SU-DHL-6 (cell line): ENCODE measurements at regions not wholly inside any gene's neighbourhood (a gene's known extent, or its start where the extent isn't known, plus 50 kb on each side); places are given as distances from the start of the nearest gene placed in this dataset.

ENCODE experiments used
- H2AFZ ChIP-seq: fragments of 200-600 bp; sonication (generic); 2 replicates; pipeline ENCODE4 v1.6.1; 2014; ENCODE audit warnings: low read depth, mild to moderate bottlenecking, moderate library complexity, mixed read lengths, antibody characterized with exemption, low read length; ENCODE audit not compliant: severe bottlenecking
- H3F3A ChIP-seq: fragments of 200-600 bp; shearing (Covaris generic); 2 replicates; pipeline ENCODE4 v1.6.0; 2016; ENCODE audit warnings: antibody characterized with exemption, mild to moderate bottlenecking; ENCODE audit not compliant: insufficient read depth
- H3K27ac ChIP-seq: fragments of 200-600 bp; sonication (generic); 2 replicates; pipeline ENCODE4 v1.5.1; 2016; ENCODE audit warnings: low read depth, mild to moderate bottlenecking, low read length, moderate library complexity, mixed read lengths
- H3K27me3 ChIP-seq: fragments of 200-600 bp; sonication (generic), shearing (Covaris generic); 2 replicates; pipeline ENCODE4 v1.6.0; 2014; ENCODE audit warnings: mild to moderate bottlenecking, low read length
- H3K36me3 ChIP-seq: fragments of 200-600 bp; sonication (generic); 2 replicates; pipeline ENCODE4 v1.6.1; 2014; ENCODE audit warnings: mild to moderate bottlenecking, low read length, mixed read lengths
- H3K4me2 ChIP-seq: fragments of 300-600, 200-600 bp; shearing (Covaris generic), sonication (generic); 2 replicates; pipeline ENCODE4 v1.6.0; 2014; ENCODE audit warnings: low read length, low read depth, mild to moderate bottlenecking; ENCODE audit not compliant: poor library complexity, severe bottlenecking
- H3K4me3 ChIP-seq: fragments of 200-600 bp; sonication (generic); 2 replicates; pipeline ENCODE4 v1.5.1; 2014; ENCODE audit warnings: antibody characterized with exemption, low read length, mild to moderate bottlenecking, mixed read lengths; ENCODE audit not compliant: insufficient read depth, poor library complexity, severe bottlenecking
- H3K79me2 ChIP-seq: fragments of 200-600 bp; sonication (generic); 2 replicates; pipeline ENCODE4 v1.6.1; 2014; ENCODE audit warnings: mild to moderate bottlenecking, low read length, moderate library complexity; ENCODE audit not compliant: insufficient read depth
- H3K9ac ChIP-seq: fragments of 200-600 bp; sonication (generic); 2 replicates; pipeline ENCODE4 v1.7.0; 2014; ENCODE audit warnings: mild to moderate bottlenecking, low read length
- H3K9me2 ChIP-seq: fragments of 200-600 bp; sonication (generic); replicated peaks from 2 replicates; pipeline ENCODE4 v1.6.1; 2014; ENCODE audit warnings: low read length; ENCODE audit not compliant: insufficient read depth
- H3K9me3 ChIP-seq: fragments of 200-600 bp; sonication (generic); 2 replicates; pipeline ENCODE4 v1.6.1; 2014; ENCODE audit warnings: low read length, mixed read lengths; ENCODE audit not compliant: insufficient read depth
- H4K20me1 ChIP-seq: fragments of 200-600 bp; sonication (generic); 2 replicates; pipeline ENCODE4 v1.6.1; 2014; ENCODE audit warnings: low read depth, mild to moderate bottlenecking, antibody characterized with exemption, low read length, moderate library complexity, mixed read lengths
- EZH2phosphoT487 ChIP-seq: fragments of 200-600 bp; sonication (generic), shearing (Covaris generic); conservative IDR thresholded peaks from 2 replicates; pipeline ENCODE4 v1.6.1; 2018; ENCODE audit warnings: mild to moderate bottlenecking, antibody characterized with exemption, low read length, moderate library complexity, mixed read lengths
- TF ChIP-seq, protein P1 (sequence below): fragments of 200-600 bp; sonication (generic); IDR thresholded peaks from one replicate; pipeline ENCODE4 v1.5.1; 2017; ENCODE audit warnings: antibody characterized with exemption, mild to moderate bottlenecking, low read length, moderate library complexity; ENCODE audit not compliant: insufficient read depth, poor library complexity, severe bottlenecking

DNA sequence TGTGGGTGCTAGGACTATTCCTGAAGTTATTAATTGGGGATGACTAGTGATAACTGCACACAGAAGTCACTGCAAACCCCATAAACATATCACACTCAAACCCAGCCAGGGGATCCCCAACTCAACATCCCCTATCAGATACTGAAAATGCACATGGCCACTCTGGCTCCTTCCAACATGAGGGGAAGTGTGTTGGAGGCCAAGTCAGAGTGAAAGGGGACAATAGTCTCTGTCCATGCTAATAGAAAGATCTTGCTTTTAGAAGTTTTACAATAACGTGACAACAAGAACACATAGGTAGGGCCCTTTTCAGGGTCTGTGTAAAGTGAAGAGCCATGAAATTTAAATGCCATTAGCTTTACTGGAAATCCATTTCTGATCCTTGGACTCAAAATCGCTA is 98.8 kb upstream of the SEMA6A start:
- H3K4me3 ChIP-seq: no peak overlapping the region
- no peaks in the 10 kb centered on the region for H3K79me2 ChIP-seq
- no peaks in the 10 kb centered on the region for H3K36me3 ChIP-seq
- H3K9me3 ChIP-seq: no peaks in the 10 kb centered on the region
- H4K20me1 ChIP-seq: no peaks in the 10 kb centered on the region
- no peaks in the 10 kb centered on the region for H3F3A ChIP-seq
- TF ChIP-seq, protein P1, sequence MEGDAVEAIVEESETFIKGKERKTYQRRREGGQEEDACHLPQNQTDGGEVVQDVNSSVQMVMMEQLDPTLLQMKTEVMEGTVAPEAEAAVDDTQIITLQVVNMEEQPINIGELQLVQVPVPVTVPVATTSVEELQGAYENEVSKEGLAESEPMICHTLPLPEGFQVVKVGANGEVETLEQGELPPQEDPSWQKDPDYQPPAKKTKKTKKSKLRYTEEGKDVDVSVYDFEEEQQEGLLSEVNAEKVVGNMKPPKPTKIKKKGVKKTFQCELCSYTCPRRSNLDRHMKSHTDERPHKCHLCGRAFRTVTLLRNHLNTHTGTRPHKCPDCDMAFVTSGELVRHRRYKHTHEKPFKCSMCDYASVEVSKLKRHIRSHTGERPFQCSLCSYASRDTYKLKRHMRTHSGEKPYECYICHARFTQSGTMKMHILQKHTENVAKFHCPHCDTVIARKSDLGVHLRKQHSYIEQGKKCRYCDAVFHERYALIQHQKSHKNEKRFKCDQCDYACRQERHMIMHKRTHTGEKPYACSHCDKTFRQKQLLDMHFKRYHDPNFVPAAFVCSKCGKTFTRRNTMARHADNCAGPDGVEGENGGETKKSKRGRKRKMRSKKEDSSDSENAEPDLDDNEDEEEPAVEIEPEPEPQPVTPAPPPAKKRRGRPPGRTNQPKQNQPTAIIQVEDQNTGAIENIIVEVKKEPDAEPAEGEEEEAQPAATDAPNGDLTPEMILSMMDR: no peak
- no peak for TF ChIP-seq EZH2phosphoT487
- H3K9ac ChIP-seq: no peak overlapping the region
- no peak overlapping the region for H3K27ac ChIP-seq
- no peaks in the 10 kb centered on the region for H3K27me3 ChIP-seq
- no peak overlapping the region for H2AFZ ChIP-seq
- H3K4me2 ChIP-seq: no peak overlapping the region
- no peaks in the 10 kb centered on the region for H3K9me2 ChIP-seq

DNA sequence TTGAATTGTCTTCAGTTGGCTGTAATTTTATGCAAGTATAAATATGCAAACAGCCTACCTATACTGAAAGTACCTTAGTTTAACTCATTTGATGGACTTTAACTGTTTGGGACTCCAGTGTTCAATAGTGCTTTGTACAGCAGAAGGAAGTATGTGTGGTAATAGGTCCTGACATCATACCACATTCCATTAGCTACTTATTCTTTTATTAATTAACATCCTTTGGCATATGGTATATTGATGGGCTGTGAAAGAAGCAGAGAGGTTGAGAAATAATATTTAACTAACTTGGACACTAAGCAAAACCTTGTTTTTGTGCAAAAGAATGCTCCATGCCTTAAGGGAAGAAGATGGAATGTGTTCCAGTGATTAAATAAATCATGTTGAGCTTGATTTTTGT is 97.6 kb upstream of the SEMA6A start:
- TF ChIP-seq EZH2phosphoT487: no peak
- H3K27ac ChIP-seq: no peak overlapping the region

DNA sequence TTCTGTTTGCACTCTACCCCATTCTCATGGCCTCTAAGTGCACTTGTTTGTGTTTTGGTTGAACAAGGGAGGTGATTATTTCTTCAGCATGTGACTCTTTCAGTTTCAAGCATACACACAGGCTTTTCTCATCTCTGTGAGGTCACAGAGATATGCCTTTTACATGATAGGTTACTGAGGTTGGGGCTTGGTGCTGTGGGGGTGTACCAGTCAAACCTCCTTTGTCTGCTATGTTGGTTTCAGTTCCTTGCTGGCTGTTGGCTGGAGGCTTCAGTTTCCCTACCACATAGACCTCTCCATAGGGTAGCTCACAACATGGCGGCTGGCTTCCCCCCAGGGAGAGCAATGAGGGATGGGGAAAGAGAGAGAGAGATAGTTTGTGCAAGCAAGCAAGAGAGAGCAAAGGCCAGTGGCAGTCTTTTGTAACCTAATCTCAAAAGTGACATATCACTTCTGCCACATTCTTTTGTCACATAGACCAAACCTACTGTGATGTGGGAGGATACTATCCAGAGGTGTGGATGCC is 96.7 kb upstream of the SEMA6A start:
- TF ChIP-seq EZH2phosphoT487: no peak
- TF ChIP-seq, protein P1: no peak
- no peaks in the 10 kb centered on the region for H3F3A ChIP-seq
- no peak overlapping the region for H3K27ac ChIP-seq
- H3K27me3 ChIP-seq: no peaks in the 10 kb centered on the region
- no peaks in the 10 kb centered on the region for H3K36me3 ChIP-seq
- no peak overlapping the region for H3K4me3 ChIP-seq
- H3K9ac ChIP-seq: no peak overlapping the region
- no peak overlapping the region for H2AFZ ChIP-seq
- no peak overlapping the region for H3K4me2 ChIP-seq
- no peaks in the 10 kb centered on the region for H4K20me1 ChIP-seq
- no peaks in the 10 kb centered on the region for H3K9me2 ChIP-seq
- H3K9me3 ChIP-seq: no peaks in the 10 kb centered on the region
- no peaks in the 10 kb centered on the region for H3K79me2 ChIP-seq

More for the DNA sequence above, 97.6 kb upstream of the SEMA6A start:
- no peaks in the 10 kb centered on the region for H3K27me3 ChIP-seq
- H3K9me3 ChIP-seq: no peaks in the 10 kb centered on the region
- no peak overlapping the region for H3K9ac ChIP-seq
- H3K9me2 ChIP-seq: no peaks in the 10 kb centered on the region
- no peak overlapping the region for H3K4me2 ChIP-seq
- H3K36me3 ChIP-seq: no peaks in the 10 kb centered on the region
- H3K4me3 ChIP-seq: no peak overlapping the region
- H2AFZ ChIP-seq: no peak overlapping the region
- H3K79me2 ChIP-seq: no peaks in the 10 kb centered on the region
- H4K20me1 ChIP-seq: no peaks in the 10 kb centered on the region
- H3F3A ChIP-seq: no peaks in the 10 kb centered on the region

DNA sequence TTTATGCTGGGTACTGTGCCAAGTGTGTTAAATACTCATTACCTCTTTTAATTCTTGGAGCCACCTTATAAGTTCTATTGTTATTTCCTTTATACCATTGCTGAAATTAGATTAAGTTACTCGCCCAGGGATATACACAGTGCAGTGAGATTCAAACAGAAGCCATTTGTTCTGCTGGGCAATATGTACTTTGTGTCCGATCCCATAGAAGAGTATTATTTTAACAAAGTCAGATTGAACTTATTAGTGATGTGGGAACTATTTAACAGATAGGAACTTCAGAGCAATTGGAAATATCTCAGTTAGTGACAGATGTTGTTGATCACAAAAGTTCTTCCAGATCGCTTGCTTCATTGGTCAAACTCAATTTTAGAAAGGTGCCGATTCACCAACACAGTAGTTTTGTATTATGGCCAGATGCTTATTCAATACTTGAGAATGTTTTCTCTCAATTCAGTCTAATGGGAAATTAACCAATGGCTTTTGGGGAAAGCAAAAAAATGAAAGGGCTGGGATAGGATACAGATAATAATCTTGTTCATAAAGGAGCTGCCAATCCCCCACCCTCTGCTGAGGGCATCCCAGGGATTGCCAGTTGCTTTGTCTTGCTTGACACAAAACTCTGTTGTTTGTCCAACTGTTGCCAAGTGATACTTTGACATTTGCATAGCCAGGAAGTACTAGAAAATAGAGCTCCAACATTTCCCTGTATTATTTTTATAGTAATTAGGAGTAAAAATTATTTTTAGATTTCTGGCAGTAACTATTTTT is 94.8 kb upstream of the SEMA6A start:
- Histone ChIP-seq H3F3A (no peaks in the 10 kb centered on the region), H3K79me2 (no peaks in the 10 kb centered on the region), H4K20me1 (no peaks in the 10 kb centered on the region), H3K4me3 (no peak overlapping the region), H3K9me2 (no peaks in the 10 kb centered on the region), H3K9ac (no peak overlapping the region), H3K27me3 (no peaks in the 10 kb centered on the region), H3K36me3 (no peaks in the 10 kb centered on the region), H3K4me2 (no peak overlapping the region), H3K9me3 (no peaks in the 10 kb centered on the region), H2AFZ (no peak overlapping the region), H3K27ac (no peak overlapping the region)
- no peak for TF ChIP-seq EZH2phosphoT487
- TF ChIP-seq, protein P1: no peak
